Endothelial cell of umbilical vein (primary cell): ENCODE measurements at regions not wholly inside any gene's neighbourhood (a gene's known extent, or its start where the extent isn't known, plus 50 kb on each side); places are given as distances from the start of the nearest gene placed in this dataset.

Source experiments
- BruUV-seq: library from RNA; stranded (reverse); fragments of 400-500 nt; replicated peaks from 2 replicates; lab custom pipeline; 2021; lab: Mats Ljungman, UMichigan
- CTCF ChIA-PET: fragments of 300-600, 350-600 bp; sonication (Branson Sonifier 250); formaldehyde crosslinking; loops from one replicate; lab custom pipeline; 2021; ENCODE audit warnings: antibody characterized with exemption, inconsistent platforms; lab: Charles Lee
- POLR2A ChIA-PET: fragments of 300-600, 350-600 bp; sonication (Branson Sonifier 250); formaldehyde crosslinking; loops from one replicate; lab custom pipeline; 2021; ENCODE audit warnings: antibody characterized with exemption, inconsistent platforms; lab: Charles Lee
- DNase-seq: peaks from one replicate; pipeline ENCODE4 v3.0.0-alpha.2; 2011; ENCODE audit warnings: low read depth, low spot score
- FAIRE-seq: peaks from 2 replicates; lab custom pipeline; 2011; peaks lifted over from hg19 to GRCh38; lab: Jason Lieb, UNC
- H2AFZ ChIP-seq: 2 replicates; pipeline ENCODE4 v1.6.0; 2012; ENCODE audit warnings: low read depth, low read length, control low read depth, inconsistent platforms
- H3K27ac ChIP-seq: 2 replicates; pipeline ENCODE4 v1.5.1; 2011; ENCODE audit warnings: low read depth, mild to moderate bottlenecking, control low read depth, low read length, moderate library complexity; ENCODE audit not compliant: insufficient read depth
- H3K27me3 ChIP-seq, 2 experiments: 2 replicates each; pipeline versions ENCODE4 v1.6.0 to v1.6.1; 2011; ENCODE audit warnings: low read length in 2 of 2, mixed read lengths in 1 of 2; ENCODE audit not compliant: control insufficient read depth in 2 of 2, insufficient read depth in 2 of 2
- H3K36me3 ChIP-seq, 2 experiments: 2 replicates in 1 of 2; 3 replicates in 1 of 2; pipeline ENCODE4 v1.5.1; 2011; ENCODE audit warnings: low read length in 2 of 2, mild to moderate bottlenecking in 1 of 2, moderate library complexity in 1 of 2; ENCODE audit not compliant: control insufficient read depth in 2 of 2, insufficient read depth in 2 of 2; ENCODE audit errors: extremely low read depth in 1 of 2
- H3K4me1 ChIP-seq: 3 replicates; pipeline ENCODE4 v1.5.1; 2011; ENCODE audit warnings: mild to moderate bottlenecking, low read length; ENCODE audit not compliant: control insufficient read depth, insufficient read depth; ENCODE audit errors: extremely low read depth
- H3K4me2 ChIP-seq: 2 replicates; pipeline ENCODE4 v1.6.1; 2011; ENCODE audit warnings: low read length, control low read depth, mixed read lengths; ENCODE audit not compliant: insufficient read depth
- H3K4me3 ChIP-seq, 3 experiments: fragments of 200-600 bp in 1 of 3; sonication (generic), shearing (Covaris generic) in 1 of 3; replicated peaks in 1 of 3; 2 replicates each; pipeline ENCODE4 v1.5.1; 2011 to 2016; ENCODE audit warnings: control low read depth in 3 of 3, low read length in 3 of 3, mild to moderate bottlenecking in 2 of 3, inconsistent platforms in 1 of 3, low read depth in 1 of 3, moderate library complexity in 1 of 3; ENCODE audit not compliant: insufficient read depth in 1 of 3
- H3K79me2 ChIP-seq: 2 replicates; pipeline ENCODE4 v1.6.0; 2012; ENCODE audit warnings: low read length, inconsistent platforms; ENCODE audit not compliant: control insufficient read depth, insufficient read depth
- H3K9ac ChIP-seq: replicated peaks from 2 replicates; pipeline ENCODE3; 2011; ENCODE audit warnings: low read length, control low read depth; ENCODE audit not compliant: insufficient read depth; ENCODE audit errors: extremely low read depth
- H3K9me1 ChIP-seq: replicated peaks from 3 replicates; pipeline ENCODE4 v1.6.0; 2011; ENCODE audit warnings: mild to moderate bottlenecking, low read length; ENCODE audit not compliant: control insufficient read depth, insufficient read depth; ENCODE audit errors: extremely low read depth
- H3K9me3 ChIP-seq: replicated peaks from 2 replicates; pipeline ENCODE4 v1.5.1; 2012; ENCODE audit warnings: low read length, inconsistent platforms; ENCODE audit not compliant: control insufficient read depth, insufficient read depth
- H4K20me1 ChIP-seq: replicated peaks from 2 replicates; pipeline ENCODE3; 2011; ENCODE audit warnings: mild to moderate bottlenecking, low read length; ENCODE audit not compliant: control insufficient read depth, insufficient read depth; ENCODE audit errors: extremely low read depth
- CTCF ChIP-seq, 2 donors: IDR thresholded peaks; 1 replicate in 1 of 2; 2 replicates in 1 of 2; pipeline ENCODE4 v1.5.1; 2011; ENCODE audit warnings: low read length in 2 of 2, mild to moderate bottlenecking in 2 of 2, moderate library complexity in 2 of 2, control low read depth in 1 of 2, inconsistent platforms in 1 of 2, low read depth in 1 of 2; ENCODE audit not compliant: insufficient read depth in 1 of 2; ENCODE audit errors: extremely low read depth in 1 of 2
- EZH2 ChIP-seq: IDR thresholded peaks from 2 replicates; pipeline ENCODE4 v1.6.1; 2012; ENCODE audit warnings: borderline replicate concordance, low read depth, mild to moderate bottlenecking, moderate library complexity, low read length, inconsistent platforms; ENCODE audit not compliant: severe bottlenecking
- FOS ChIP-seq: IDR thresholded peaks from 2 replicates; pipeline ENCODE4 v1.6.1; 2011; ENCODE audit warnings: mild to moderate bottlenecking, low read length, moderate library complexity, borderline replicate concordance; ENCODE audit not compliant: insufficient read depth
- GATA2 ChIP-seq: IDR thresholded peaks from 2 replicates; pipeline ENCODE4 v1.7.0; 2011; ENCODE audit warnings: low read depth, mild to moderate bottlenecking, moderate library complexity, mixed read lengths, low read length; ENCODE audit not compliant: insufficient read length, insufficient read depth
- JUN ChIP-seq: IDR thresholded peaks from 2 replicates; pipeline ENCODE4 v1.6.1; 2011; ENCODE audit warnings: borderline replicate concordance, low read depth; ENCODE audit not compliant: insufficient read length, insufficient read depth
- MAX ChIP-seq: IDR thresholded peaks from 2 replicates; pipeline ENCODE4 v1.6.1; 2011; ENCODE audit not compliant: insufficient read depth, insufficient read length
- MYC ChIP-seq: IDR thresholded peaks from one replicate; pipeline ENCODE4 v1.6.1; 2011; ENCODE audit warnings: mild to moderate bottlenecking, low read depth, low read length
- POLR2A ChIP-seq: IDR thresholded peaks from 2 replicates; pipeline ENCODE4 v1.6.1; 2012; ENCODE audit warnings: low read depth, mild to moderate bottlenecking, control low read depth, low read length
- POLR2AphosphoS5 ChIP-seq: IDR thresholded peaks from 2 replicates; pipeline ENCODE4 v1.6.1; 2012; ENCODE audit warnings: low read depth, mild to moderate bottlenecking, control low read depth, low read length, moderate library complexity; ENCODE audit not compliant: insufficient read depth
- dilution Hi-C: fragments of 300-500 bp; cut with MboI; formaldehyde crosslinking; loops from one replicate; pipeline ENCODE4 v1.15.0; 2019; ENCODE audit warnings: low sequenced_read_pairs; ENCODE audit not compliant: extremely low pct_ligation_motif_present
- intact Hi-C: fragments of 100-400 bp; cut with micrococcal nuclease; formaldehyde crosslinking; loops from one replicate; pipeline ENCODE4 v1.10.0; 2022

- no peaks in the 10 kb centered on the region for H3K9me1 ChIP-seq
- H2AFZ ChIP-seq = no peak overlapping the region
- no peak overlapping the region for H3K9ac ChIP-seq
- no peaks in the 10 kb centered on the region for H4K20me1 ChIP-seq
- no peaks in the 10 kb centered on the region for H3K79me2 ChIP-seq
- no TSS peak for BruUV-seq
- intact Hi-C loops (no loop called here), dilution Hi-C loops (no loop called here)
- no peaks in the 10 kb centered on the region for H3K36me3 ChIP-seq
- no peak overlapping the region for H3K4me3 ChIP-seq
- H3K27ac ChIP-seq = no peak overlapping the region
- no peak overlapping the region for H3K4me2 ChIP-seq
- H3K9me3 ChIP-seq = peaks cover 2% of the 10 kb centered on the region
- FAIRE-seq (no peak), DNase-seq (no peak)
- H3K27me3 ChIP-seq = no peaks in the 10 kb centered on the region
- no peaks in the 10 kb centered on the region for H3K4me1 ChIP-seq
- ChIA-PET POLR2A (no interaction called here), CTCF (no interaction called here)
- TF ChIP-seq EZH2 (no peak), JUN (no peak), GATA2 (no peak), MYC (no peak), FOS (no peak), CTCF (IDR thresholded peaks at IDR 0.05; ENCODE audit: extremely low read depth in 1 of 2, insufficient read depth in 1 of 2, low read depth in 1 of 2, low read length in 2 of 2) (no peak), MAX (no peak), POLR2A (no peak), POLR2AphosphoS5 (no peak)
Observed at GRCh38 chr11:115577701-115578100, 73.5 kb upstream of the CADM1 start.
